ENCODE measurements at regions not wholly inside any gene's neighbourhood (a gene's known extent, or its start where the extent isn't known, plus 50 kb on each side); places are given as distances from the start of the nearest gene placed in this dataset.

GRCh38 chr5:56641635-56642260 is 173.6 kb upstream of the MAP3K1 start:
- Histone ChIP-seq H3K27ac (ENCODE audit: control insufficient read depth, insufficient read depth, low read length) (no peak overlapping the region), H3K9me1 (ENCODE audit: control insufficient read depth, extremely low read depth, insufficient read depth, low read length) (no peaks in the 10 kb centered on the region), H3K27me3 (ENCODE audit: control insufficient read depth, extremely low read depth, insufficient read depth, low read length) (no peaks in the 10 kb centered on the region), H3K36me3 (ENCODE audit: control insufficient read depth in 2 of 2, extremely low read depth in 1 of 2, insufficient read depth in 2 of 2, low read length in 2 of 2) (no peaks in the 10 kb centered on the region), H3K9me3 (ENCODE audit: control insufficient read depth, low read depth, low read length) (no peaks in the 10 kb centered on the region), H3K79me2 (ENCODE audit: control insufficient read depth, insufficient read depth, low read length) (no peaks in the 10 kb centered on the region), H2AFZ (ENCODE audit: control insufficient read depth, low read length) (no peak overlapping the region), H3K9ac (ENCODE audit: control insufficient read depth, extremely low read depth, insufficient read depth, low read length) (no peak overlapping the region), H3K4me2 (ENCODE audit: control insufficient read depth, extremely low read depth, insufficient read depth, low read depth, low read length) (no peak overlapping the region), H3K4me3 (ENCODE audit: control insufficient read depth in 2 of 3, extremely low read depth in 1 of 3, insufficient read depth in 2 of 3, low read depth in 1 of 3, low read length in 3 of 3) (no peak overlapping the region), H4K20me1 (ENCODE audit: control insufficient read depth, extremely low read depth, insufficient read depth, low read length) (no peaks in the 10 kb centered on the region), H3K4me1 (ENCODE audit: control insufficient read depth, extremely low read depth, insufficient read depth, low read length) (peaks cover 27% of the 10 kb centered on the region)
- no peak for TF ChIP-seq EZH2 (IDR thresholded peaks at IDR 0.05; ENCODE audit: low read length)
- dilution Hi-C loops (cut with MboI; ENCODE audit: extremely low pct_ligation_motif_present, low sequenced_read_pairs) = no loop called here
- no peak for DNase-seq (ENCODE audit: low read depth, low spot score)
- FAIRE-seq = no peak

DNA sequence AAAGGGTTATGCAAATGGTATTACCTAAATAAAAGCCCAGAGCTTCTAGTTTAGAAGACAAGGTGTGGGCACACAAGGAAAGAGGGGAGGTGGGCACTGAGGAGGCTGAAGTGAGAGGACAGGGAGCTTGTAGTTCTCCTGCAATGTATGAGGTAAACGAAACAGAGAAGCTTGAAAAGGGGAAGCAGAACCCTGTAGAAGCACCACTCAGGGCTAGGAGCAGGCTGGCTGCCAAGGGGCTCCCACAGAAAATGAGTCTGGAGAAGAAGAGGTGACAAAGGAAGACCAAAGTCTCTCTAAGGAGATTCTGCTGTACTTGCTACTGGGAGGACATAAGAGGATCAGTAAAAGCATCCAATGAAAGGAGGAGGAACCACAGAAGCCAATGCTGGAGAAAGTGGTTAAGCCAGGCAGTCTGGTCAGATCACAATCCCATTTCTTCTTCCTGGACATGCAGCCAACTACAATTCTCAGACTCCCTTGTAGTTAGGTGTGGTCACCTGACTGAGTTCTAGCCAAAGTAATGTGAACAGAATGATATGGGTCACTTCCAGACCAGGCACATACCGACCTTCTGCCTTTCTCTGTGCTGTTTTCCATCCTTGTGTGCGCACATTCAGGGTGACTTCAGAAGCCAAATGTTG is 174.5 kb upstream of the MAP3K1 start:
- Histone ChIP-seq H3K4me3 (ENCODE audit: control insufficient read depth in 2 of 3, extremely low read depth in 1 of 3, insufficient read depth in 2 of 3, low read depth in 1 of 3, low read length in 3 of 3) (no peak overlapping the region), H3K4me2 (ENCODE audit: control insufficient read depth, extremely low read depth, insufficient read depth, low read depth, low read length) (no peak overlapping the region), H4K20me1 (ENCODE audit: control insufficient read depth, extremely low read depth, insufficient read depth, low read length) (no peaks in the 10 kb centered on the region), H2AFZ (ENCODE audit: control insufficient read depth, low read length) (no peak overlapping the region), H3K36me3 (ENCODE audit: control insufficient read depth in 2 of 2, extremely low read depth in 1 of 2, insufficient read depth in 2 of 2, low read length in 2 of 2) (no peaks in the 10 kb centered on the region), H3K9ac (ENCODE audit: control insufficient read depth, extremely low read depth, insufficient read depth, low read length) (no peak overlapping the region), H3K4me1 (ENCODE audit: control insufficient read depth, extremely low read depth, insufficient read depth, low read length) (peaks cover 27% of the 10 kb centered on the region), H3K79me2 (ENCODE audit: control insufficient read depth, insufficient read depth, low read length) (no peaks in the 10 kb centered on the region), H3K9me3 (ENCODE audit: control insufficient read depth, low read depth, low read length) (no peaks in the 10 kb centered on the region), H3K27me3 (ENCODE audit: control insufficient read depth, extremely low read depth, insufficient read depth, low read length) (no peaks in the 10 kb centered on the region), H3K9me1 (ENCODE audit: control insufficient read depth, extremely low read depth, insufficient read depth, low read length) (no peaks in the 10 kb centered on the region), H3K27ac (ENCODE audit: control insufficient read depth, insufficient read depth, low read length) (no peak overlapping the region)
- dilution Hi-C loops (cut with MboI; ENCODE audit: extremely low pct_ligation_motif_present, low sequenced_read_pairs) = no loop called here
- FAIRE-seq (no peak), DNase-seq (ENCODE audit: low read depth, low spot score) (no peak)
- TF ChIP-seq EZH2 (IDR thresholded peaks at IDR 0.05; ENCODE audit: low read length) = no peak
- TF ChIP-seq, protein P1, sequence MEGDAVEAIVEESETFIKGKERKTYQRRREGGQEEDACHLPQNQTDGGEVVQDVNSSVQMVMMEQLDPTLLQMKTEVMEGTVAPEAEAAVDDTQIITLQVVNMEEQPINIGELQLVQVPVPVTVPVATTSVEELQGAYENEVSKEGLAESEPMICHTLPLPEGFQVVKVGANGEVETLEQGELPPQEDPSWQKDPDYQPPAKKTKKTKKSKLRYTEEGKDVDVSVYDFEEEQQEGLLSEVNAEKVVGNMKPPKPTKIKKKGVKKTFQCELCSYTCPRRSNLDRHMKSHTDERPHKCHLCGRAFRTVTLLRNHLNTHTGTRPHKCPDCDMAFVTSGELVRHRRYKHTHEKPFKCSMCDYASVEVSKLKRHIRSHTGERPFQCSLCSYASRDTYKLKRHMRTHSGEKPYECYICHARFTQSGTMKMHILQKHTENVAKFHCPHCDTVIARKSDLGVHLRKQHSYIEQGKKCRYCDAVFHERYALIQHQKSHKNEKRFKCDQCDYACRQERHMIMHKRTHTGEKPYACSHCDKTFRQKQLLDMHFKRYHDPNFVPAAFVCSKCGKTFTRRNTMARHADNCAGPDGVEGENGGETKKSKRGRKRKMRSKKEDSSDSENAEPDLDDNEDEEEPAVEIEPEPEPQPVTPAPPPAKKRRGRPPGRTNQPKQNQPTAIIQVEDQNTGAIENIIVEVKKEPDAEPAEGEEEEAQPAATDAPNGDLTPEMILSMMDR (optimal IDR thresholded peaks at IDR 0.05 in 1 of 3, IDR thresholded peaks at IDR 0.05 in 1 of 3, conservative IDR thresholded peaks at IDR 0.05 in 1 of 3; ENCODE audit: extremely low read depth in 1 of 3, insufficient read depth in 2 of 3, low read length in 3 of 3) = no peak
